Activated T-cell treated with anti-CD3 and anti-CD28 coated beads for 48 hours (primary cell): ENCODE measurements at regions not wholly inside any gene's neighbourhood (a gene's known extent, or its start where the extent isn't known, plus 50 kb on each side); places are given as distances from the start of the nearest gene placed in this dataset.

Source experiments
- DNase-seq: peaks from one replicate; pipeline ENCODE4 v3.0.0-alpha.2; 2020; ENCODE audit warnings: low read depth

GRCh38 chr20:61050336-61050890, 201.6 kb upstream of the CDH4 start:
- no peak for DNase-seq

GRCh38 chr20:61052195-61052750, 199.8 kb upstream of the CDH4 start:
- no peak for DNase-seq

- DNase-seq, result no peak
Observed at GRCh38 chr20:61052776-61053442, 199.2 kb upstream of the CDH4 start.

- DNase-seq, result no peak
Observed at GRCh38 chr20:61053487-61053886, 198.6 kb upstream of the CDH4 start.

- DNase-seq, result no peak
Observed at GRCh38 chr20:61053889-61054288, 198.2 kb upstream of the CDH4 start.

GRCh38 chr20:61054411-61054810, 197.7 kb upstream of the CDH4 start:
- DNase-seq, result no peak

- no peak for DNase-seq
Observed at GRCh38 chr20:61055180-61056010, 196.7 kb upstream of the CDH4 start.

GRCh38 chr20:61056116-61056515, 195.9 kb upstream of the CDH4 start:
- no peak for DNase-seq

- DNase-seq, result no peak
Observed at GRCh38 chr20:61056627-61057442, 195.2 kb upstream of the CDH4 start.

- DNase-seq, result no peak
Observed at GRCh38 chr20:61057443-61058121, 194.5 kb upstream of the CDH4 start.

- DNase-seq, result no peak
Observed at GRCh38 chr20:61061981-61062380, 190.1 kb upstream of the CDH4 start.

- DNase-seq, result no peak
Observed at GRCh38 chr20:61065853-61066252, 186.2 kb upstream of the CDH4 start.

GRCh38 chr20:61066526-61066925, 185.5 kb upstream of the CDH4 start:
- no peak for DNase-seq

GRCh38 chr20:61067221-61067620, 184.8 kb upstream of the CDH4 start:
- DNase-seq, result no peak

GRCh38 chr20:61072398-61072797, 179.7 kb upstream of the CDH4 start:
- DNase-seq, result no peak

- no peak for DNase-seq
Observed at GRCh38 chr20:61073376-61073775, 178.7 kb upstream of the CDH4 start.

- DNase-seq, result no peak
Observed at GRCh38 chr20:61082720-61083119, 169.3 kb upstream of the CDH4 start.

GRCh38 chr20:61083431-61083830, 168.6 kb upstream of the CDH4 start:
- DNase-seq, result no peak

GRCh38 chr20:61086031-61086430, 166.0 kb upstream of the CDH4 start:
- DNase-seq, result no peak

GRCh38 chr20:61090541-61090940, 161.5 kb upstream of the CDH4 start:
- no peak for DNase-seq

GRCh38 chr20:61092251-61092650, 159.8 kb upstream of the CDH4 start:
- DNase-seq, result no peak

GRCh38 chr20:61094581-61094980, 157.5 kb upstream of the CDH4 start:
- DNase-seq, result no peak
